Neural crest cell (in vitro differentiated cells): ENCODE measurements at regions not wholly inside any gene's neighbourhood (a gene's known extent, or its start where the extent isn't known, plus 50 kb on each side); places are given as distances from the start of the nearest gene placed in this dataset.

Experiments used
- DNase-seq: peaks from one replicate; pipeline ENCODE4 v3.0.0; 2021; ENCODE audit warnings: low read depth, mixed read lengths, low spot score
- H3K27ac Mint-ChIP-seq: one replicate; pipeline ENCODE4 v1.8.0; 2021; ENCODE audit warnings: mild to moderate bottlenecking, mixed read lengths; ENCODE audit not compliant: unreplicated experiment
- H3K27me3 Mint-ChIP-seq: 2 replicates; pipeline ENCODE4 v1.8.0; 2021; ENCODE audit warnings: low read depth, mild to moderate bottlenecking, mixed read lengths
- H3K36me3 Mint-ChIP-seq: 2 replicates; pipeline ENCODE4 v1.8.0; 2021; ENCODE audit warnings: low read depth, mild to moderate bottlenecking, mixed read lengths
- H3K4me1 Mint-ChIP-seq: 2 replicates; pipeline ENCODE4 v1.8.0; 2021; ENCODE audit warnings: mixed read lengths
- H3K4me3 Mint-ChIP-seq: one replicate; pipeline ENCODE4 v1.8.0; 2021; ENCODE audit warnings: mild to moderate bottlenecking, mixed read lengths
- H3K9me3 Mint-ChIP-seq: 2 replicates; pipeline ENCODE4 v1.8.0; 2021; ENCODE audit warnings: mixed read lengths
- TF ChIP-seq, protein P1 (sequence below): fragments of 200-600 bp; sonication (generic); conservative IDR thresholded peaks from 2 replicates; pipeline ENCODE4 v1.5.0; 2021; ENCODE audit warnings: antibody characterized with exemption, mild to moderate bottlenecking

DNA sequence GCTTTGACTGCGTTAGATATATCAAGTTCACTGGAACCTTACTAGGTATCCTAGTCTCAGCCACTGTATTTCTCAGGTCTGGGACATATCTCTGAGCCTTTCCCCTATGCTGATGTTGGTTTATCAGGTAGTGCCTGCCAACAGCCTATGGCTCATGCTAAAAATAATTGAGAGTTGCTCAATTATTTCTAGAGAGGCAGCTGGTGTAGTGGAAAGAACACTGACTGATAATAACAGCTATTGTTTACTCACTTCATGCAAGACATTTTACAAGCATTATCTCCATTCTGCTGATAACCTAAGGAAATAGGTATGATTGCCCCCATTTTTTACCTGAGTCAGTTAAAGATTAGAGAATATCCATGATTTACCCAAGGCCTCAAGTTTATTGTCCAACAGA lies 231.4 kb downstream of the LRRN1 start:
- Mint-ChIP-seq H3K27ac (no peak overlapping the region), H3K9me3 (no peaks in the 10 kb centered on the region), H3K4me3 (no peak overlapping the region), H3K36me3 (no peaks in the 10 kb centered on the region), H3K27me3 (peaks cover 13% of the 10 kb centered on the region), H3K4me1 (peaks cover under 1% of the 10 kb centered on the region)
- DNase-seq: no peak
- TF ChIP-seq, protein P1, sequence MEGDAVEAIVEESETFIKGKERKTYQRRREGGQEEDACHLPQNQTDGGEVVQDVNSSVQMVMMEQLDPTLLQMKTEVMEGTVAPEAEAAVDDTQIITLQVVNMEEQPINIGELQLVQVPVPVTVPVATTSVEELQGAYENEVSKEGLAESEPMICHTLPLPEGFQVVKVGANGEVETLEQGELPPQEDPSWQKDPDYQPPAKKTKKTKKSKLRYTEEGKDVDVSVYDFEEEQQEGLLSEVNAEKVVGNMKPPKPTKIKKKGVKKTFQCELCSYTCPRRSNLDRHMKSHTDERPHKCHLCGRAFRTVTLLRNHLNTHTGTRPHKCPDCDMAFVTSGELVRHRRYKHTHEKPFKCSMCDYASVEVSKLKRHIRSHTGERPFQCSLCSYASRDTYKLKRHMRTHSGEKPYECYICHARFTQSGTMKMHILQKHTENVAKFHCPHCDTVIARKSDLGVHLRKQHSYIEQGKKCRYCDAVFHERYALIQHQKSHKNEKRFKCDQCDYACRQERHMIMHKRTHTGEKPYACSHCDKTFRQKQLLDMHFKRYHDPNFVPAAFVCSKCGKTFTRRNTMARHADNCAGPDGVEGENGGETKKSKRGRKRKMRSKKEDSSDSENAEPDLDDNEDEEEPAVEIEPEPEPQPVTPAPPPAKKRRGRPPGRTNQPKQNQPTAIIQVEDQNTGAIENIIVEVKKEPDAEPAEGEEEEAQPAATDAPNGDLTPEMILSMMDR: no peak

DNA sequence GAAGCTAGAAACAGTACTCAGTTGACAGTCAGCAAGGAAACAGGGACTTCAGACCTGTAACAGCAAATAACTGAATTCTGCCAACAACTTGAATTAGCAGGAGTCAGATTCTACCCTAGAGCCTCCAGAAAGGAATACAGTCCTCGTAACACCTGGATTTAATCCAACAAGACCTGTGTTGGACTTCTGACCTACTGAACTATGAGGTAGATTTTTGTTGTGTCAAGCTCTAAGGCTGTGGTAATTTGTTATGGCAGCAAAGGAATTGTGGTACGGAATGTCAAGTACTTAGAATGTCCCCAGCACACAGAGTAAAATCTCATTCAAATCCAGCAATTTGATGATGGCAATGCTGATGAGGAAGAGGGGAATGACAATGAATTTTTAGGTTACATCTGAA lies 234.1 kb downstream of the LRRN1 start:
- DNase-seq: no peak
- TF ChIP-seq, protein P1: no peak
- no peaks in the 10 kb centered on the region for H3K9me3 Mint-ChIP-seq
- no peak overlapping the region for H3K4me3 Mint-ChIP-seq
- H3K36me3 Mint-ChIP-seq: no peaks in the 10 kb centered on the region
- peaks cover 9% of the 10 kb centered on the region for H3K4me1 Mint-ChIP-seq
- peaks cover 20% of the 10 kb centered on the region for H3K27me3 Mint-ChIP-seq
- no peak overlapping the region for H3K27ac Mint-ChIP-seq

DNA sequence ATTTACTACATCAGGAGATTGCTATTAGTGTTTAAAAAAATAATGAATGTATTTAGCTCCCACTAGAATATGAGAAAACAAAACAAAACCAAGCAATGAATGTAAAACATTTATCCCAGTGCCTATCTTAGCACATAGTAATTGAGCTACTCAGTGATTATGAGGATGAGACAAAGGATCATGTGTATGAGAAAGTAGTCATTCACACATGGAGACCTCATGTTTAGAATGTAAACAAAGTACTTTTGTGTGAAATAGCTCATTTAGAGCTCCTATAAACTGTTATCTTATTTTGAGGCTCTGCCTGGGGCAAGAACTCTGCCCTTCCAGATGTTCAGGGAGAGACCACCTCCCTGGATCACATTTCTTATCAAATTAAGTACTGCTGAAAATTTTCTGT lies 236.8 kb downstream of the LRRN1 start:
- H3K4me1 Mint-ChIP-seq: peaks cover 9% of the 10 kb centered on the region
- H3K9me3 Mint-ChIP-seq: no peaks in the 10 kb centered on the region
- H3K27me3 Mint-ChIP-seq: peaks cover 20% of the 10 kb centered on the region
- TF ChIP-seq, protein P1: no peak
- no peak overlapping the region for H3K4me3 Mint-ChIP-seq
- H3K36me3 Mint-ChIP-seq: no peaks in the 10 kb centered on the region
- DNase-seq: no peak
- H3K27ac Mint-ChIP-seq: no peak overlapping the region

DNA sequence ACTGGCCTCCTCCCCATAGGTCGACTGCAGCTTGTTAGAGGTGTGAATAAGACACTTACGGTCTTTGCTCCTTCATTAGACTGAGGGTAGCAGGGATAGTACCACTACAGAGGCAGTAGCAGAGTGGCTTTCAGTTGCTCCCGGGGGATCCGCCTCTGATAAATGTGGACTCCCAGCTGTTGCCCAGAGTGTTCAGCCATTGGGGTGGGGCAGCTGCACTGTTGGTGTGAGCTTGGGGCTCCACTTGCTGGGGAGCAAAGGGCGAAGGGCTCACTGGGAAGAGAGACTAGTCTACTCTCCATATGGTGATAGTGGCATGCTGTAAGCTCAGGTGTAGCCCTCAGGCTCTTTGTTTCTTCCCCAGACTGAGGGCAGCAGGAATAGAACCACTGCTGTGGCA lies 239.1 kb downstream of the LRRN1 start:
- Mint-ChIP-seq H3K4me1 (peaks cover 9% of the 10 kb centered on the region), H3K27me3 (peaks cover 17% of the 10 kb centered on the region), H3K27ac (no peak overlapping the region), H3K36me3 (no peaks in the 10 kb centered on the region), H3K9me3 (no peaks in the 10 kb centered on the region), H3K4me3 (no peak overlapping the region)
- TF ChIP-seq, protein P1: no peak
- no peak for DNase-seq

DNA sequence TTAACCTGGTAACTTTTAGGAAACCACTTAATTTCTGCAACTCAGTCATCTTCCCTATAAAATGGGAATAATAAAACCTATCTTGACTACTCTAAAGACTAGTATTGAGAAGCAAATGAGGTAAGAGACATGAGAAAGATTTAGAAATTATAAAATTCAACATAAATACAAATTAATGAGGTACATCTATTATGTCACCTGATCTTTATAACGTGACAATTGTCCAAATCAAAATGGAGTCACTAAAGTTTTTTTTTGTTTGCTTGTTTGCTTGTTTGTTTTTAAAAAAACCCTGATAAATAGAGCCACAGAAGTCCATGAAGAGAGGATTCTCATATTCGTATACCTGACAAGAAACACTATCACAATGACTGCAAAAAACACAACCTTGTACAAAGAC lies 242.8 kb downstream of the LRRN1 start:
- Mint-ChIP-seq H3K4me3 (no peak overlapping the region), H3K36me3 (no peaks in the 10 kb centered on the region), H3K9me3 (no peaks in the 10 kb centered on the region), H3K27me3 (peaks cover 3% of the 10 kb centered on the region), H3K27ac (no peak overlapping the region), H3K4me1 (peaks cover 4% of the 10 kb centered on the region)
- no peak for DNase-seq
- TF ChIP-seq, protein P1: no peak

DNA sequence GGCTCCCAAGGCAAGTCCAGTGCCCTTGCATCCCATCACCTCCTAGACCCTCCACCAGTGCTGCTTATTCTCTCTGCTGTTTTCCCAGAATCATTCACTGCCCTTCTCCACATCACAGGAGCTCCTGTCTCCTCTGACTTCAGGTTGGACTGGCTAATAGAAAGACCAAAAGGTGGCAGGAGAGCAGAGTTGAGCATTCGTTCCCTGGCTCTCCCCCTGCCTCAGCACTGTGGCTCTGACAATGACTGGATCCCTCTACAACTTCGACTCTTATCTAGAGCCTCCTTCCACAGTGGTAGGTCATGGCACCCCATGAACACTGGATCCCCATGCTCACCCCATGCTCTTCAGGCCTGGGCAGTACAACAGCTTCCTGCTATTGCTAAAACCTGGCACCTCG lies 243.6 kb downstream of the LRRN1 start:
- no peaks in the 10 kb centered on the region for H3K36me3 Mint-ChIP-seq
- H3K4me1 Mint-ChIP-seq: peaks cover 4% of the 10 kb centered on the region
- H3K27ac Mint-ChIP-seq: no peak overlapping the region
- H3K4me3 Mint-ChIP-seq: no peak overlapping the region
- H3K27me3 Mint-ChIP-seq: no peaks in the 10 kb centered on the region
- TF ChIP-seq, protein P1: no peak
- no peak for DNase-seq
- no peaks in the 10 kb centered on the region for H3K9me3 Mint-ChIP-seq
